Panc1 (cell line): ENCODE measurements at regions not wholly inside any gene's neighbourhood (a gene's known extent, or its start where the extent isn't known, plus 50 kb on each side); places are given as distances from the start of the nearest gene placed in this dataset.
"Not testable (repeated sequence)": the region's sequence is repeated elsewhere in the genome, so short reads cannot be mapped to it uniquely, and the experiment has no call there.

Source experiments
- ATAC-seq: fragments of 200-7000 bp; cut with Tn5 transposase; 2 replicates; pipeline ENCODE4 v1.9.1; 2020; ENCODE audit warnings: mild to moderate bottlenecking, moderate library complexity
- BruUV-seq: library from RNA; stranded (reverse); fragments of 400-500 nt; replicated peaks from 2 replicates; lab custom pipeline; 2021; lab: Mats Ljungman, UMichigan
- CTCF ChIA-PET: fragments of 300-600 bp; sonication (Branson Sonifier 250); formaldehyde crosslinking; loops from one replicate; lab custom pipeline; 2022; ENCODE audit warnings: antibody characterized with exemption; lab: Charles Lee
- POLR2A ChIA-PET: fragments of 300-600 bp; sonication (Branson Sonifier 250); formaldehyde crosslinking; loops from one replicate; lab custom pipeline; 2022; ENCODE audit warnings: antibody characterized with exemption; lab: Charles Lee
- DNase-seq: peaks from one replicate; pipeline ENCODE4 v3.0.0-alpha.2; 2010; ENCODE audit warnings: low read depth, low spot score
- H3K27ac ChIP-seq: 2 replicates; pipeline ENCODE4 v1.5.1; 2011; ENCODE audit warnings: mild to moderate bottlenecking, low read length, inconsistent platforms
- H3K27me3 ChIP-seq: fragments of 200-500 bp; sonication (Bioruptor generic); 2 replicates; pipeline ENCODE4 v1.6.0; 2014; ENCODE audit warnings: low read length, inconsistent platforms; ENCODE audit not compliant: control insufficient read depth, insufficient read depth
- H3K36me3 ChIP-seq: fragments of 200-500 bp; sonication (Bioruptor generic); 2 replicates; pipeline ENCODE4 v1.5.1; 2014; ENCODE audit warnings: inconsistent platforms, mild to moderate bottlenecking, low read length, moderate library complexity; ENCODE audit not compliant: control insufficient read depth, insufficient read depth
- H3K4me1 ChIP-seq: 2 replicates; pipeline ENCODE4 v1.5.1; 2011; ENCODE audit warnings: inconsistent platforms, mild to moderate bottlenecking, low read length, moderate library complexity; ENCODE audit not compliant: control insufficient read depth, insufficient read depth
- H3K4me3 ChIP-seq, 2 experiments: 2 replicates each; pipeline ENCODE4 v1.5.1; 2011 to 2012; ENCODE audit warnings: low read depth in 2 of 2, low read length in 2 of 2, mild to moderate bottlenecking in 2 of 2, inconsistent platforms in 1 of 2, moderate library complexity in 1 of 2
- H3K9me3 ChIP-seq: fragments of 200-500 bp; sonication (Bioruptor generic); 2 replicates; pipeline ENCODE4 v1.5.1; 2014; ENCODE audit warnings: low read depth, mild to moderate bottlenecking, inconsistent platforms, low read length, moderate library complexity; ENCODE audit not compliant: control insufficient read depth, insufficient read depth
- in situ Hi-C: cut with HindIII; loops from 2 replicates; pipeline ENCODE4 v1.10.0; 2016; ENCODE audit warnings: low sequenced_read_pairs, low pct_unique_long_range_greater_than_20kb
- intact Hi-C: fragments of 100-400 bp; cut with micrococcal nuclease; formaldehyde crosslinking; loops from one replicate; pipeline ENCODE4 v1.10.0; 2022; ENCODE audit not compliant: unreplicated experiment

GRCh38 chr1:144066071-144066813 lies 94.5 kb upstream of the FAM72C start:
- H3K9me3 ChIP-seq, H3K27ac ChIP-seq, intact Hi-C loops, DNase-seq, H3K4me3 ChIP-seq, CTCF ChIA-PET, ATAC-seq, H3K4me1 ChIP-seq, H3K27me3 ChIP-seq, in situ Hi-C loops, BruUV-seq, H3K36me3 ChIP-seq, POLR2A ChIA-PET: not testable (repeated sequence)

- intact Hi-C loops, POLR2A ChIA-PET, ATAC-seq, H3K4me1 ChIP-seq, H3K27ac ChIP-seq, H3K9me3 ChIP-seq, CTCF ChIA-PET, DNase-seq, H3K4me3 ChIP-seq, BruUV-seq, H3K27me3 ChIP-seq, H3K36me3 ChIP-seq, in situ Hi-C loops: not testable (repeated sequence)
Observed at GRCh38 chr1:144065299-144066060, 93.7 kb upstream of the FAM72C start.

GRCh38 chr1:144049365-144049764 lies 77.6 kb upstream of the FAM72C start:
- POLR2A ChIA-PET, BruUV-seq, DNase-seq, H3K27ac ChIP-seq, intact Hi-C loops, H3K9me3 ChIP-seq, H3K36me3 ChIP-seq, H3K4me1 ChIP-seq, in situ Hi-C loops, CTCF ChIA-PET, H3K4me3 ChIP-seq, H3K27me3 ChIP-seq, ATAC-seq: not testable (repeated sequence)

GRCh38 chr1:144046645-144047044 lies 74.9 kb upstream of the FAM72C start:
- H3K4me3 ChIP-seq, CTCF ChIA-PET, H3K4me1 ChIP-seq, ATAC-seq, H3K9me3 ChIP-seq, intact Hi-C loops, H3K36me3 ChIP-seq, DNase-seq, H3K27me3 ChIP-seq, H3K27ac ChIP-seq, POLR2A ChIA-PET, in situ Hi-C loops: not testable (repeated sequence)
- TSS peak; percentile 77 for BruUV-seq

- H3K27me3 ChIP-seq, DNase-seq, BruUV-seq, POLR2A ChIA-PET, H3K27ac ChIP-seq, H3K9me3 ChIP-seq, H3K4me1 ChIP-seq, H3K36me3 ChIP-seq, ATAC-seq, in situ Hi-C loops, H3K4me3 ChIP-seq, intact Hi-C loops, CTCF ChIA-PET: not testable (repeated sequence)
Observed at GRCh38 chr1:144045751-144046546, 74.2 kb upstream of the FAM72C start.

- H3K36me3 ChIP-seq, BruUV-seq, H3K9me3 ChIP-seq, H3K4me1 ChIP-seq, ATAC-seq, H3K27ac ChIP-seq, DNase-seq, H3K27me3 ChIP-seq, intact Hi-C loops, in situ Hi-C loops, CTCF ChIA-PET, POLR2A ChIA-PET, H3K4me3 ChIP-seq: not testable (repeated sequence)
Observed at GRCh38 chr1:144042251-144042650, 70.5 kb upstream of the FAM72C start.

GRCh38 chr1:144040293-144040692 lies 68.5 kb upstream of the FAM72C start:
- BruUV-seq, CTCF ChIA-PET, H3K27me3 ChIP-seq, H3K27ac ChIP-seq, H3K36me3 ChIP-seq, in situ Hi-C loops, H3K4me1 ChIP-seq, ATAC-seq, DNase-seq, H3K4me3 ChIP-seq, H3K9me3 ChIP-seq, intact Hi-C loops, POLR2A ChIA-PET: not testable (repeated sequence)
